OCI-LY7 (cell line): ENCODE measurements at regions not wholly inside any gene's neighbourhood (a gene's known extent, or its start where the extent isn't known, plus 50 kb on each side); places are given as distances from the start of the nearest gene placed in this dataset.

Experiments used
- BruUV-seq: library from RNA; stranded (reverse); fragments of 400-500 nt; replicated peaks from 2 replicates; lab custom pipeline; 2021; lab: Mats Ljungman, UMichigan
- CTCF ChIA-PET: fragments of 300-600 bp; sonication (Branson Sonifier 250); formaldehyde crosslinking; loops from one replicate; lab custom pipeline; 2022; ENCODE audit warnings: antibody characterized with exemption; ENCODE audit not compliant: unreplicated experiment; lab: Charles Lee
- POLR2A ChIA-PET: fragments of 300-600 bp; sonication (Branson Sonifier 250); formaldehyde crosslinking; loops from one replicate; lab custom pipeline; 2022; ENCODE audit warnings: antibody characterized with exemption; lab: Charles Lee
- DNase-seq: peaks from one replicate; pipeline ENCODE4 v3.0.0-alpha.2; 2015; ENCODE audit warnings: low spot score
- H2AFZ ChIP-seq: fragments of 200-600 bp; sonication (generic), shearing (Covaris generic); 2 replicates; pipeline ENCODE4 v1.6.1; 2014; ENCODE audit warnings: mild to moderate bottlenecking, antibody characterized with exemption, low read length, moderate library complexity
- H3K27ac ChIP-seq: fragments of 200-600 bp; sonication (generic); 2 replicates; pipeline ENCODE4 v1.5.1; 2014; ENCODE audit warnings: mixed run types, low read depth, mild to moderate bottlenecking, moderate library complexity, low read length, inconsistent platforms; ENCODE audit not compliant: poor library complexity, severe bottlenecking
- H3K36me3 ChIP-seq: fragments of 200-600 bp; sonication (generic); 2 replicates; pipeline ENCODE4 v1.6.1; 2014; ENCODE audit warnings: mild to moderate bottlenecking, antibody characterized with exemption, low read length, moderate library complexity, mixed read lengths; ENCODE audit not compliant: insufficient read depth
- H3K4me1 ChIP-seq: fragments of 200-600 bp; sonication (generic); 2 replicates; pipeline ENCODE4 v1.5.1; 2014; ENCODE audit warnings: mild to moderate bottlenecking, low read length; ENCODE audit not compliant: insufficient read depth, poor library complexity, severe bottlenecking
- H3K4me2 ChIP-seq: fragments of 200-600 bp; sonication (generic); 2 replicates; pipeline ENCODE4 v1.6.1; 2014; ENCODE audit warnings: mild to moderate bottlenecking, low read length
- H3K4me3 ChIP-seq: fragments of 200-600 bp; sonication (generic); 2 replicates; pipeline ENCODE4 v1.5.1; 2014; ENCODE audit warnings: mild to moderate bottlenecking, low read depth, low read length; ENCODE audit not compliant: poor library complexity, severe bottlenecking
- H3K79me2 ChIP-seq: fragments of 200-600 bp; sonication (generic); 2 replicates; pipeline ENCODE4 v1.6.1; 2016; ENCODE audit warnings: low read depth, mild to moderate bottlenecking, low read length, moderate library complexity, mixed read lengths; ENCODE audit not compliant: insufficient read depth
- H3K9me2 ChIP-seq: fragments of 200-600 bp; sonication (generic); 2 replicates; pipeline ENCODE4 v1.6.1; 2016; ENCODE audit warnings: mild to moderate bottlenecking, low read length, mixed read lengths; ENCODE audit not compliant: insufficient read depth
- H3K9me3 ChIP-seq: fragments of 200-600 bp; sonication (generic); 2 replicates; pipeline ENCODE4 v1.6.1; 2014; ENCODE audit warnings: mild to moderate bottlenecking, mixed run types, low read length, mixed read lengths
- H4K20me1 ChIP-seq: fragments of 200-600 bp; sonication (generic); 2 replicates; pipeline ENCODE4 v1.6.1; 2014; ENCODE audit warnings: mild to moderate bottlenecking, antibody characterized with exemption, low read length, moderate library complexity, mixed read lengths; ENCODE audit not compliant: insufficient read depth
- EZH2phosphoT487 ChIP-seq: fragments of 200-600 bp; sonication (generic); IDR thresholded peaks from 2 replicates; pipeline ENCODE4 v1.6.1; 2018; ENCODE audit warnings: low read depth, borderline replicate concordance, mild to moderate bottlenecking, mixed run types, antibody characterized with exemption, low read length, moderate library complexity, mixed read lengths
- intact Hi-C: fragments of 100-400 bp; cut with micrococcal nuclease; formaldehyde crosslinking; loops from one replicate; pipeline ENCODE4 v1.10.0; 2022; ENCODE audit not compliant: unreplicated experiment
- TF ChIP-seq, protein P1 (sequence below): fragments of 200-600 bp; sonication (generic); conservative IDR thresholded peaks from 2 replicates; pipeline ENCODE4 v1.5.1; 2014; ENCODE audit warnings: mild to moderate bottlenecking, antibody characterized with exemption, low read length, moderate library complexity, mixed read lengths

- H3K79me2 ChIP-seq: no peaks in the 10 kb centered on the region
- DNase-seq: no peak
- no peak overlapping the region for H3K4me3 ChIP-seq
- H3K4me2 ChIP-seq: no peak overlapping the region
- no peaks in the 10 kb centered on the region for H3K36me3 ChIP-seq
- CTCF ChIA-PET: no interaction called here
- H3K4me1 ChIP-seq: no peaks in the 10 kb centered on the region
- H4K20me1 ChIP-seq: no peaks in the 10 kb centered on the region
- POLR2A ChIA-PET: no interaction called here
- no peak overlapping the region for H3K27ac ChIP-seq
- BruUV-seq: no TSS peak
- TF ChIP-seq, protein P1, sequence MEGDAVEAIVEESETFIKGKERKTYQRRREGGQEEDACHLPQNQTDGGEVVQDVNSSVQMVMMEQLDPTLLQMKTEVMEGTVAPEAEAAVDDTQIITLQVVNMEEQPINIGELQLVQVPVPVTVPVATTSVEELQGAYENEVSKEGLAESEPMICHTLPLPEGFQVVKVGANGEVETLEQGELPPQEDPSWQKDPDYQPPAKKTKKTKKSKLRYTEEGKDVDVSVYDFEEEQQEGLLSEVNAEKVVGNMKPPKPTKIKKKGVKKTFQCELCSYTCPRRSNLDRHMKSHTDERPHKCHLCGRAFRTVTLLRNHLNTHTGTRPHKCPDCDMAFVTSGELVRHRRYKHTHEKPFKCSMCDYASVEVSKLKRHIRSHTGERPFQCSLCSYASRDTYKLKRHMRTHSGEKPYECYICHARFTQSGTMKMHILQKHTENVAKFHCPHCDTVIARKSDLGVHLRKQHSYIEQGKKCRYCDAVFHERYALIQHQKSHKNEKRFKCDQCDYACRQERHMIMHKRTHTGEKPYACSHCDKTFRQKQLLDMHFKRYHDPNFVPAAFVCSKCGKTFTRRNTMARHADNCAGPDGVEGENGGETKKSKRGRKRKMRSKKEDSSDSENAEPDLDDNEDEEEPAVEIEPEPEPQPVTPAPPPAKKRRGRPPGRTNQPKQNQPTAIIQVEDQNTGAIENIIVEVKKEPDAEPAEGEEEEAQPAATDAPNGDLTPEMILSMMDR: no peak
- TF ChIP-seq EZH2phosphoT487: no peak
- H3K9me3 ChIP-seq: no peaks in the 10 kb centered on the region
- no peaks in the 10 kb centered on the region for H3K9me2 ChIP-seq
- H2AFZ ChIP-seq: no peak overlapping the region
- intact Hi-C loops: no loop called here
Measured at GRCh38 chr5:67432606-67433005, 236.0 kb upstream of the CD180 start.

GRCh38 chr5:67431191-67431590 lies 234.6 kb upstream of the CD180 start:
- TF ChIP-seq, protein P1: no peak
- TF ChIP-seq EZH2phosphoT487: no peak
- DNase-seq: no peak
- Histone ChIP-seq H3K36me3 (no peaks in the 10 kb centered on the region), H3K4me2 (no peak overlapping the region), H3K79me2 (no peaks in the 10 kb centered on the region), H3K9me2 (no peaks in the 10 kb centered on the region), H3K4me3 (no peak overlapping the region), H3K4me1 (no peaks in the 10 kb centered on the region), H3K27ac (no peak overlapping the region), H4K20me1 (no peaks in the 10 kb centered on the region), H2AFZ (no peak overlapping the region), H3K9me3 (no peaks in the 10 kb centered on the region)
- no TSS peak for BruUV-seq
- ChIA-PET CTCF (no interaction called here), POLR2A (no interaction called here)
- intact Hi-C loops: no loop called here

DNA sequence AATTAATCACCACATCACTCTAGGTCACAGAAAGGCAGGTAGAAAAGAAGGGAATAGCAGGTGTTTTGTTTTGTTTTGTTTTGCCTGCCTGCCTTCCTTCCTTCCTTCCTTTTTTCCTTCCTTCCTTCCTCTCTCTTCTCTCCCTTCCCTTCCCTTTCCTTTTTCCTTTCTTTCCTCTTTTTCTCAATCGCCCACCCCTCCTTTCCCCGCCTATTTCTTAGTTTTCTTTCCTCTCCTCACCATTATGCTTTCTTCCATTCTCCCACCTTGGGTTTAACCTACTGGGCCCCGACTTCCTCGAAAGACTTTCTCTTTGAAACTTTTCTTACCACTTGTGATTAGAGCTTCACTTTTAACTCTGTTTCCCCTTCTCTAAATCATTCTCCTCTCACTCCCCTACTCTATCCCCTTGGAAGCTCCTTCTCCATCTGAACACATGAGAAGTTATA lies 231.3 kb upstream of the CD180 start:
- Histone ChIP-seq H3K9me3 (no peaks in the 10 kb centered on the region), H3K79me2 (no peaks in the 10 kb centered on the region), H3K9me2 (no peaks in the 10 kb centered on the region), H3K4me3 (no peak overlapping the region), H2AFZ (no peak overlapping the region), H4K20me1 (no peaks in the 10 kb centered on the region), H3K4me1 (no peaks in the 10 kb centered on the region), H3K4me2 (no peak overlapping the region), H3K27ac (no peak overlapping the region), H3K36me3 (no peaks in the 10 kb centered on the region)
- BruUV-seq: no TSS peak
- intact Hi-C loops: no loop called here
- ChIA-PET CTCF (no interaction called here), POLR2A (no interaction called here)
- no peak for DNase-seq
- TF ChIP-seq, protein P1: no peak
- no peak for TF ChIP-seq EZH2phosphoT487
